Body of pancreas (tissue), 4 donors: ENCODE measurements at regions not wholly inside any gene's neighbourhood (a gene's known extent, or its start where the extent isn't known, plus 50 kb on each side); places are given as distances from the start of the nearest gene placed in this dataset.

Experiments used
- ATAC-seq: fragments of 150-250 bp; one replicate; pipeline ENCODE4 v1.9.1; 2016
- DNase-seq, 4 donors: peaks; one replicate each; pipeline ENCODE4 v3.0.0-alpha.2; 2019
- H3K27ac ChIP-seq, 4 donors: fragments of 200-600 bp; sonication (generic); 1 replicate in 3 of 4; 2 replicates in 1 of 4; pipeline versions ENCODE4 v1.5.1 to v1.6.1; 2016 to 2019; ENCODE audit warnings: mild to moderate bottlenecking in 1 of 4, mixed read lengths in 1 of 4, moderate library complexity in 1 of 4
- H3K27me3 ChIP-seq, 2 donors: fragments of 200-600 bp; sonication (generic); one replicate each; pipeline ENCODE4 v1.6.0; 2016; ENCODE audit warnings: mild to moderate bottlenecking in 1 of 2
- H3K36me3 ChIP-seq, 2 donors: fragments of 200-600 bp; sonication (generic); replicated peaks in 1 of 2; 2 replicates each; pipeline ENCODE4 v1.5.1; 2016; ENCODE audit warnings: low read depth in 2 of 2; ENCODE audit not compliant: insufficient read depth in 1 of 2
- H3K4me1 ChIP-seq: fragments of 200-600 bp; sonication (generic); one replicate; pipeline ENCODE4 v1.6.0; 2016
- H3K4me3 ChIP-seq, 2 donors: fragments of 200-600 bp; sonication (generic); 1 replicate in 1 of 2; 2 replicates in 1 of 2; pipeline ENCODE4 v1.5.1; 2016 to 2019
- H3K9me3 ChIP-seq, 3 donors: fragments of 200-600 bp; sonication (generic); 1 replicate in 2 of 3; 2 replicates in 1 of 3; pipeline ENCODE4 v1.5.1; 2016
- POLR2A ChIP-seq, 3 donors: fragments of 450-650 bp; IDR thresholded peaks; one replicate each; pipeline ENCODE4 v1.6.1; 2016; ENCODE audit warnings: antibody characterized with exemption in 3 of 3, mild to moderate bottlenecking in 2 of 3
- WGBS, 2 donors: methylation state at CpG; one replicate each; pipeline ENCODE4 v1.1.5; 2017; 5-methylcytosine and 5-hydroxymethylcytosine counted together
- intact Hi-C: fragments of 100-400 bp; cut with DNase I; formaldehyde crosslinking; loops from one replicate; pipeline ENCODE4 v1.15.1; 2023
- TF ChIP-seq, protein P1 (sequence below), 7 experiments: fragments of 450-650 bp in 4 of 7; fragments of 200-600 bp in 3 of 7; sonication (generic) in 3 of 7; IDR thresholded peaks; one replicate each; pipeline ENCODE4 v1.5.1; 2016 to 2019; ENCODE audit warnings: antibody characterized with exemption in 7 of 7

GRCh38 chr22:26777156-26777801, 119.9 kb downstream of the MIAT start:
- no peaks in the 10 kb centered on the region for H3K4me1 ChIP-seq
- no peak for ATAC-seq
- TF ChIP-seq POLR2A (IDR thresholded peaks at IDR 0.05) = no peak
- TF ChIP-seq, protein P1, sequence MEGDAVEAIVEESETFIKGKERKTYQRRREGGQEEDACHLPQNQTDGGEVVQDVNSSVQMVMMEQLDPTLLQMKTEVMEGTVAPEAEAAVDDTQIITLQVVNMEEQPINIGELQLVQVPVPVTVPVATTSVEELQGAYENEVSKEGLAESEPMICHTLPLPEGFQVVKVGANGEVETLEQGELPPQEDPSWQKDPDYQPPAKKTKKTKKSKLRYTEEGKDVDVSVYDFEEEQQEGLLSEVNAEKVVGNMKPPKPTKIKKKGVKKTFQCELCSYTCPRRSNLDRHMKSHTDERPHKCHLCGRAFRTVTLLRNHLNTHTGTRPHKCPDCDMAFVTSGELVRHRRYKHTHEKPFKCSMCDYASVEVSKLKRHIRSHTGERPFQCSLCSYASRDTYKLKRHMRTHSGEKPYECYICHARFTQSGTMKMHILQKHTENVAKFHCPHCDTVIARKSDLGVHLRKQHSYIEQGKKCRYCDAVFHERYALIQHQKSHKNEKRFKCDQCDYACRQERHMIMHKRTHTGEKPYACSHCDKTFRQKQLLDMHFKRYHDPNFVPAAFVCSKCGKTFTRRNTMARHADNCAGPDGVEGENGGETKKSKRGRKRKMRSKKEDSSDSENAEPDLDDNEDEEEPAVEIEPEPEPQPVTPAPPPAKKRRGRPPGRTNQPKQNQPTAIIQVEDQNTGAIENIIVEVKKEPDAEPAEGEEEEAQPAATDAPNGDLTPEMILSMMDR (IDR thresholded peaks at IDR 0.05) = no peak
- H3K4me3 ChIP-seq = no peak overlapping the region
- no peak overlapping the region for H3K27ac ChIP-seq
- no peaks in the 10 kb centered on the region for H3K36me3 ChIP-seq
- no peaks in the 10 kb centered on the region for H3K27me3 ChIP-seq
- DNase-seq = no peak
- intact Hi-C loops = no loop called here
- WGBS, 2 donors = 71 to 72% methylated on average over 6 of the region's 6 CpGs
- H3K9me3 ChIP-seq = no peaks in the 10 kb centered on the region

- Histone ChIP-seq H3K36me3 (no peaks in the 10 kb centered on the region), H3K4me1 (no peaks in the 10 kb centered on the region), H3K9me3 (no peaks in the 10 kb centered on the region), H3K4me3 (no peak overlapping the region), H3K27me3 (no peaks in the 10 kb centered on the region), H3K27ac (no peak overlapping the region)
- DNase-seq = no peak
- no peak for ATAC-seq
- 100% methylated on average over 1 of the region's 1 CpG for WGBS, 2 donors
- no peak for TF ChIP-seq POLR2A (IDR thresholded peaks at IDR 0.05)
- TF ChIP-seq, protein P1 (IDR thresholded peaks at IDR 0.05) = no peak
- intact Hi-C loops = no loop called here
Measured at GRCh38 chr22:26778372-26778771, 121.0 kb downstream of the MIAT start.

DNA sequence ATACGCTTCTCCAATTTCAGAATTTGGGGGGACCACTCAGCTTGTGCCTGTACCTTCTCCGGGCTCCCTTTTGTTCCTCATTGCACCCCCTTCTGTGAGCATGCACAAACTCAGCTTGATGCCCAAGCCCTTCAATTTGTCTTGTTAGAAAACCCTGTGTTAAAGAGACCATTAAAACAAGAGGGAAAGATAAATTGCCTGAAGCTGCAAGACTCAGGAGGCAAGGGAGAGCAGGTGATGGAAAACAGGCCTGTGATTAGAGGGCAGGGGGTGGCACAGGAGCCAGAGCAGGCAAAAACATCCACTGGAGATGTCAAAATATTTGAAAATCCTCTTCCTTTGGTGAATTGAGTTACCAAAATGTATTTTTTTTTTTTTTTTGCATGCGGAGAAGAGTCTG, 121.7 kb downstream of the MIAT start:
- Histone ChIP-seq H3K27me3 (no peaks in the 10 kb centered on the region), H3K4me1 (no peaks in the 10 kb centered on the region), H3K9me3 (no peaks in the 10 kb centered on the region), H3K36me3 (no peaks in the 10 kb centered on the region), H3K4me3 (no peak overlapping the region), H3K27ac (no peak overlapping the region)
- DNase-seq (no peak), ATAC-seq (no peak)
- intact Hi-C loops = no loop called here
- WGBS, 2 donors = 88 to 100% methylated on average over 3 of the region's 3 CpGs
- no peak for TF ChIP-seq POLR2A (IDR thresholded peaks at IDR 0.05)
- TF ChIP-seq, protein P1 (IDR thresholded peaks at IDR 0.05) = no peak

GRCh38 chr22:26779929-26780328, 122.5 kb downstream of the MIAT start:
- intact Hi-C loops = no loop called here
- Histone ChIP-seq H3K4me1 (no peaks in the 10 kb centered on the region), H3K27me3 (no peaks in the 10 kb centered on the region), H3K36me3 (no peaks in the 10 kb centered on the region), H3K9me3 (no peaks in the 10 kb centered on the region), H3K4me3 (no peak overlapping the region), H3K27ac (no peak overlapping the region)
- no peak for ATAC-seq
- TF ChIP-seq, protein P1 (IDR thresholded peaks at IDR 0.05) = no peak
- no peak for TF ChIP-seq POLR2A (IDR thresholded peaks at IDR 0.05)
- 87 to 98% methylated on average over 3 of the region's 3 CpGs for WGBS, 2 donors
- DNase-seq = no peak

DNA sequence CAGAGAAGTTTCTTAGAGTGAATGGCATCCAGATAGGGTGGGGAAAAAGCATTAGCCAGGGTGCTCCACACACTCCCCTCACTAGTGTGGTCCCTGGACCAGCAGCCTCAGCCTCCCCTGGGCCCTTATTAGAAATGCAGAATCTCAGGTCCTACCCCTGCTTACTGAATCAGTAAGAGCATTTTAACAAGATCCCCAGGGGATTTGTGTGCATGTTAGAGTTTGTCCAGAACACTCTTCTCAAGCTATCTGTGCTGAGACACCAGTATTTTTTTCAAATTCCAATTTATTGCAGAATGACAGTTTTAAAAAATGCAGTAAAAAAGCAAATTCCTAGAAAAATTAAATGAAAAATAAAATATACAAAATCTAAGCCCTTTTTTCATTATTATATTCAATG, 123.1 kb downstream of the MIAT start:
- Histone ChIP-seq H3K27me3 (no peaks in the 10 kb centered on the region), H3K27ac (no peak overlapping the region), H3K36me3 (no peaks in the 10 kb centered on the region), H3K4me1 (no peaks in the 10 kb centered on the region), H3K4me3 (no peak overlapping the region), H3K9me3 (no peaks in the 10 kb centered on the region)
- no peak for TF ChIP-seq POLR2A (IDR thresholded peaks at IDR 0.05)
- TF ChIP-seq, protein P1 (IDR thresholded peaks at IDR 0.05) = no peak
- intact Hi-C loops = no loop called here
- DNase-seq (no peak), ATAC-seq (no peak)
